Vagina (tissue), 2 donors: ENCODE measurements at regions not wholly inside any gene's neighbourhood (a gene's known extent, or its start where the extent isn't known, plus 50 kb on each side); places are given as distances from the start of the nearest gene placed in this dataset.

ENCODE experiments used
- CTCF ChIP-seq, 3 experiments: fragments of 450-650 bp in 2 of 3; fragments of 200-600 bp in 1 of 3; sonication (generic) in 1 of 3; IDR thresholded peaks; one replicate each; pipeline ENCODE4 v1.5.1; 2017 to 2019; ENCODE audit warnings: antibody characterized with exemption in 3 of 3, mild to moderate bottlenecking in 2 of 3, moderate library complexity in 2 of 3
- POLR2A ChIP-seq, 2 donors: fragments of 450-650 bp; IDR thresholded peaks; one replicate each; pipeline ENCODE4 v1.6.1; 2017; ENCODE audit warnings: antibody characterized with exemption in 2 of 2, mild to moderate bottlenecking in 2 of 2, moderate library complexity in 2 of 2

GRCh38 chr4:175460414-175460813 lies 351.6 kb downstream of the GPM6A start:
- TF ChIP-seq CTCF (IDR thresholded peaks at IDR 0.05) (no peak), POLR2A (IDR thresholded peaks at IDR 0.05) (no peak)
